ENCODE measurements at regions not wholly inside any gene's neighbourhood (a gene's known extent, or its start where the extent isn't known, plus 50 kb on each side); places are given as distances from the start of the nearest gene placed in this dataset.

- no peak for DNase-seq (ENCODE audit: low read depth in 2 of 2)
Observed at GRCh38 chr7:25314731-25315267, 86.5 kb upstream of the NPVF start.

GRCh38 chr7:25316366-25316765 lies 88.1 kb upstream of the NPVF start:
- no peak for DNase-seq (ENCODE audit: low read depth in 2 of 2)

GRCh38 chr7:25318047-25318446 lies 89.8 kb upstream of the NPVF start:
- no peak for DNase-seq (ENCODE audit: low read depth in 2 of 2)

- no peak for DNase-seq (ENCODE audit: low read depth in 2 of 2)
Observed at GRCh38 chr7:25319707-25320106, 91.4 kb upstream of the NPVF start.

GRCh38 chr7:25320791-25321190 lies 92.5 kb upstream of the NPVF start:
- no peak for DNase-seq (ENCODE audit: low read depth in 2 of 2)

- DNase-seq (ENCODE audit: low read depth in 2 of 2), result no peak
Observed at GRCh38 chr7:25321424-25321823, 93.1 kb upstream of the NPVF start.

- no peak for DNase-seq (ENCODE audit: low read depth in 2 of 2)
Observed at GRCh38 chr7:25322473-25322872, 94.2 kb upstream of the NPVF start.

- DNase-seq (ENCODE audit: low read depth in 2 of 2), result no peak
Observed at GRCh38 chr7:25325186-25325757, 97.0 kb upstream of the NPVF start.

- DNase-seq (ENCODE audit: low read depth in 2 of 2), result no peak
Observed at GRCh38 chr7:25326501-25327156, 98.3 kb upstream of the NPVF start.

- no peak for DNase-seq (ENCODE audit: low read depth in 2 of 2)
Observed at GRCh38 chr7:25329815-25330214, 101.5 kb upstream of the NPVF start.

- no peak for DNase-seq (ENCODE audit: low read depth in 2 of 2)
Observed at GRCh38 chr7:25333296-25333928, 105.1 kb upstream of the NPVF start.

GRCh38 chr7:25347360-25348066 lies 119.2 kb upstream of the NPVF start:
- no peak for DNase-seq (ENCODE audit: low read depth in 2 of 2)

- DNase-seq (ENCODE audit: low read depth in 2 of 2), result no peak
Observed at GRCh38 chr7:25348104-25348503, 119.8 kb upstream of the NPVF start.

- DNase-seq (ENCODE audit: low read depth in 2 of 2), result no peak
Observed at GRCh38 chr7:25349283-25350017, 121.2 kb upstream of the NPVF start.

- DNase-seq (ENCODE audit: low read depth in 2 of 2), result no peak
Observed at GRCh38 chr7:25350041-25350440, 121.8 kb upstream of the NPVF start.

GRCh38 chr7:25351761-25352160 lies 123.5 kb upstream of the NPVF start:
- DNase-seq (ENCODE audit: low read depth in 2 of 2), result no peak

GRCh38 chr7:25353196-25353595 lies 124.9 kb upstream of the NPVF start:
- no peak for DNase-seq (ENCODE audit: low read depth in 2 of 2)

GRCh38 chr7:25353732-25354131 lies 125.4 kb upstream of the NPVF start:
- no peak for DNase-seq (ENCODE audit: low read depth in 2 of 2)

GRCh38 chr7:25356534-25357151 lies 128.4 kb upstream of the NPVF start:
- DNase-seq (ENCODE audit: low read depth in 2 of 2), result no peak

- no peak for DNase-seq (ENCODE audit: low read depth in 2 of 2)
Observed at GRCh38 chr7:25358926-25359325, 130.6 kb upstream of the NPVF start.

GRCh38 chr7:25359471-25360059 lies 131.3 kb upstream of the NPVF start:
- no peak for DNase-seq (ENCODE audit: low read depth in 2 of 2)

All from fibroblast of skin of left quadriceps (primary cell).